ENCODE measurements at regions not wholly inside any gene's neighbourhood (a gene's known extent, or its start where the extent isn't known, plus 50 kb on each side); places are given as distances from the start of the nearest gene placed in this dataset.

GRCh38 chr1:191368891-191369654 lies 789.2 kb upstream of the RGS18 start:
- H3K27me3 ChIP-seq (ENCODE audit: control insufficient read depth, insufficient read depth, low read length) = no peaks in the 10 kb centered on the region
- no peaks in the 10 kb centered on the region for H3K36me3 ChIP-seq (ENCODE audit: control insufficient read depth, insufficient read depth, low read length)
- BruUV-seq (replicated peaks) = no TSS peak
- no peaks in the 10 kb centered on the region for H3K9me3 ChIP-seq (ENCODE audit: control insufficient read depth, insufficient read depth, low read depth, low read length)
- CTCF ChIA-PET = no interaction called here
- H3K27ac ChIP-seq (ENCODE audit: low read length) = no peak overlapping the region
- in situ Hi-C loops (cut with HindIII; ENCODE audit: low pct_unique_long_range_greater_than_20kb, low sequenced_read_pairs) = no loop called here
- no peaks in the 10 kb centered on the region for H3K4me1 ChIP-seq (ENCODE audit: control insufficient read depth, insufficient read depth, low read length)
- POLR2A ChIA-PET = no interaction called here
- DNase-seq (ENCODE audit: low read depth, low spot score) (peak; percentile 2), ATAC-seq (peak; percentile 84)
- intact Hi-C loops (cut with micrococcal nuclease; ENCODE audit: unreplicated experiment) = no loop called here
- no peak for TF ChIP-seq TCF7L2 (IDR thresholded peaks at IDR 0.05; ENCODE audit: low read depth, low read length)
- TF ChIP-seq CTCF (IDR thresholded peaks at IDR 0.05) = no peak
- no peak for TF ChIP-seq REST (IDR thresholded peaks at IDR 0.05; ENCODE audit: insufficient read depth in 1 of 2, low read depth in 2 of 2, low read length in 1 of 2)
- no peak for TF ChIP-seq POLR2AphosphoS5 (IDR thresholded peaks at IDR 0.05; ENCODE audit: low read depth, low read length)
- no peak for TF ChIP-seq SIN3A (IDR thresholded peaks at IDR 0.05; ENCODE audit: borderline replicate concordance, insufficient read depth, low read depth, low read length)
- peak overlapping the region; percentile 38 to 51 for H3K4me3 ChIP-seq (ENCODE audit: low read depth in 2 of 2, low read length in 2 of 2)

- DNase-seq (ENCODE audit: low read depth, low spot score) = no peak
- TF ChIP-seq CTCF (IDR thresholded peaks at IDR 0.05) (no peak), REST (IDR thresholded peaks at IDR 0.05; ENCODE audit: insufficient read depth in 1 of 2, low read depth in 2 of 2, low read length in 1 of 2) (no peak), SIN3A (IDR thresholded peaks at IDR 0.05; ENCODE audit: borderline replicate concordance, insufficient read depth, low read depth, low read length) (no peak), POLR2AphosphoS5 (IDR thresholded peaks at IDR 0.05; ENCODE audit: low read depth, low read length) (no peak), TCF7L2 (IDR thresholded peaks at IDR 0.05; ENCODE audit: low read depth, low read length) (no peak)
- intact Hi-C loops (cut with micrococcal nuclease; ENCODE audit: unreplicated experiment) = no loop called here
- H3K4me3 ChIP-seq (ENCODE audit: low read depth in 2 of 2, low read length in 2 of 2) = no peak overlapping the region
- ChIA-PET POLR2A (no interaction called here), CTCF (no interaction called here)
- no peaks in the 10 kb centered on the region for H3K36me3 ChIP-seq (ENCODE audit: control insufficient read depth, insufficient read depth, low read length)
- H3K4me1 ChIP-seq (ENCODE audit: control insufficient read depth, insufficient read depth, low read length) = no peaks in the 10 kb centered on the region
- H3K9me3 ChIP-seq (ENCODE audit: control insufficient read depth, insufficient read depth, low read depth, low read length) = no peaks in the 10 kb centered on the region
- no peaks in the 10 kb centered on the region for H3K27me3 ChIP-seq (ENCODE audit: control insufficient read depth, insufficient read depth, low read length)
- in situ Hi-C loops (cut with HindIII; ENCODE audit: low pct_unique_long_range_greater_than_20kb, low sequenced_read_pairs) = no loop called here
- ATAC-seq = no peak
- BruUV-seq (replicated peaks) = no TSS peak
- H3K27ac ChIP-seq (ENCODE audit: low read length) = no peak overlapping the region
These were observed 786.6 kb upstream of the RGS18 start for GRCh38 chr1:191371626-191372025.
